Endothelial cell of umbilical vein (primary cell): ENCODE measurements at regions not wholly inside any gene's neighbourhood (a gene's known extent, or its start where the extent isn't known, plus 50 kb on each side); places are given as distances from the start of the nearest gene placed in this dataset.

ENCODE experiments used
- BruUV-seq: library from RNA; stranded (reverse); fragments of 400-500 nt; replicated peaks from 2 replicates; lab custom pipeline; 2021; lab: Mats Ljungman, UMichigan
- CTCF ChIA-PET: fragments of 300-600, 350-600 bp; sonication (Branson Sonifier 250); formaldehyde crosslinking; loops from one replicate; lab custom pipeline; 2021; ENCODE audit warnings: antibody characterized with exemption, inconsistent platforms; lab: Charles Lee
- POLR2A ChIA-PET: fragments of 300-600, 350-600 bp; sonication (Branson Sonifier 250); formaldehyde crosslinking; loops from one replicate; lab custom pipeline; 2021; ENCODE audit warnings: antibody characterized with exemption, inconsistent platforms; lab: Charles Lee
- DNase-seq: peaks from one replicate; pipeline ENCODE4 v3.0.0-alpha.2; 2011; ENCODE audit warnings: low read depth, low spot score
- FAIRE-seq: peaks from 2 replicates; lab custom pipeline; 2011; peaks lifted over from hg19 to GRCh38; lab: Jason Lieb, UNC
- H2AFZ ChIP-seq: 2 replicates; pipeline ENCODE4 v1.6.0; 2012; ENCODE audit warnings: low read depth, low read length, control low read depth, inconsistent platforms
- H3K27ac ChIP-seq: 2 replicates; pipeline ENCODE4 v1.5.1; 2011; ENCODE audit warnings: low read depth, mild to moderate bottlenecking, control low read depth, low read length, moderate library complexity; ENCODE audit not compliant: insufficient read depth
- H3K27me3 ChIP-seq, 2 experiments: 2 replicates each; pipeline versions ENCODE4 v1.6.0 to v1.6.1; 2011; ENCODE audit warnings: low read length in 2 of 2, mixed read lengths in 1 of 2; ENCODE audit not compliant: control insufficient read depth in 2 of 2, insufficient read depth in 2 of 2
- H3K36me3 ChIP-seq, 2 experiments: 2 replicates in 1 of 2; 3 replicates in 1 of 2; pipeline ENCODE4 v1.5.1; 2011; ENCODE audit warnings: low read length in 2 of 2, mild to moderate bottlenecking in 1 of 2, moderate library complexity in 1 of 2; ENCODE audit not compliant: control insufficient read depth in 2 of 2, insufficient read depth in 2 of 2; ENCODE audit errors: extremely low read depth in 1 of 2
- H3K4me1 ChIP-seq: 3 replicates; pipeline ENCODE4 v1.5.1; 2011; ENCODE audit warnings: mild to moderate bottlenecking, low read length; ENCODE audit not compliant: control insufficient read depth, insufficient read depth; ENCODE audit errors: extremely low read depth
- H3K4me2 ChIP-seq: 2 replicates; pipeline ENCODE4 v1.6.1; 2011; ENCODE audit warnings: low read length, control low read depth, mixed read lengths; ENCODE audit not compliant: insufficient read depth
- H3K4me3 ChIP-seq, 3 experiments: fragments of 200-600 bp in 1 of 3; sonication (generic), shearing (Covaris generic) in 1 of 3; replicated peaks in 1 of 3; 2 replicates each; pipeline ENCODE4 v1.5.1; 2011 to 2016; ENCODE audit warnings: control low read depth in 3 of 3, low read length in 3 of 3, mild to moderate bottlenecking in 2 of 3, inconsistent platforms in 1 of 3, low read depth in 1 of 3, moderate library complexity in 1 of 3; ENCODE audit not compliant: insufficient read depth in 1 of 3
- H3K79me2 ChIP-seq: 2 replicates; pipeline ENCODE4 v1.6.0; 2012; ENCODE audit warnings: low read length, inconsistent platforms; ENCODE audit not compliant: control insufficient read depth, insufficient read depth
- H3K9ac ChIP-seq: replicated peaks from 2 replicates; pipeline ENCODE3; 2011; ENCODE audit warnings: low read length, control low read depth; ENCODE audit not compliant: insufficient read depth; ENCODE audit errors: extremely low read depth
- H3K9me1 ChIP-seq: replicated peaks from 3 replicates; pipeline ENCODE4 v1.6.0; 2011; ENCODE audit warnings: mild to moderate bottlenecking, low read length; ENCODE audit not compliant: control insufficient read depth, insufficient read depth; ENCODE audit errors: extremely low read depth
- H3K9me3 ChIP-seq: replicated peaks from 2 replicates; pipeline ENCODE4 v1.5.1; 2012; ENCODE audit warnings: low read length, inconsistent platforms; ENCODE audit not compliant: control insufficient read depth, insufficient read depth
- H4K20me1 ChIP-seq: replicated peaks from 2 replicates; pipeline ENCODE3; 2011; ENCODE audit warnings: mild to moderate bottlenecking, low read length; ENCODE audit not compliant: control insufficient read depth, insufficient read depth; ENCODE audit errors: extremely low read depth
- EZH2 ChIP-seq: IDR thresholded peaks from 2 replicates; pipeline ENCODE4 v1.6.1; 2012; ENCODE audit warnings: borderline replicate concordance, low read depth, mild to moderate bottlenecking, moderate library complexity, low read length, inconsistent platforms; ENCODE audit not compliant: severe bottlenecking
- FOS ChIP-seq: IDR thresholded peaks from 2 replicates; pipeline ENCODE4 v1.6.1; 2011; ENCODE audit warnings: mild to moderate bottlenecking, low read length, moderate library complexity, borderline replicate concordance; ENCODE audit not compliant: insufficient read depth
- GATA2 ChIP-seq: IDR thresholded peaks from 2 replicates; pipeline ENCODE4 v1.7.0; 2011; ENCODE audit warnings: low read depth, mild to moderate bottlenecking, moderate library complexity, mixed read lengths, low read length; ENCODE audit not compliant: insufficient read length, insufficient read depth
- JUN ChIP-seq: IDR thresholded peaks from 2 replicates; pipeline ENCODE4 v1.6.1; 2011; ENCODE audit warnings: borderline replicate concordance, low read depth; ENCODE audit not compliant: insufficient read length, insufficient read depth
- MYC ChIP-seq: IDR thresholded peaks from one replicate; pipeline ENCODE4 v1.6.1; 2011; ENCODE audit warnings: mild to moderate bottlenecking, low read depth, low read length
- POLR2AphosphoS5 ChIP-seq: IDR thresholded peaks from 2 replicates; pipeline ENCODE4 v1.6.1; 2012; ENCODE audit warnings: low read depth, mild to moderate bottlenecking, control low read depth, low read length, moderate library complexity; ENCODE audit not compliant: insufficient read depth
- dilution Hi-C: fragments of 300-500 bp; cut with MboI; formaldehyde crosslinking; loops from one replicate; pipeline ENCODE4 v1.15.0; 2019; ENCODE audit warnings: low sequenced_read_pairs; ENCODE audit not compliant: extremely low pct_ligation_motif_present
- intact Hi-C: fragments of 100-400 bp; cut with micrococcal nuclease; formaldehyde crosslinking; loops from one replicate; pipeline ENCODE4 v1.10.0; 2022

- Histone ChIP-seq H3K36me3 (no peaks in the 10 kb centered on the region), H3K9ac (no peak overlapping the region), H2AFZ (no peak overlapping the region), H3K4me1 (no peaks in the 10 kb centered on the region), H3K79me2 (no peaks in the 10 kb centered on the region), H4K20me1 (no peaks in the 10 kb centered on the region), H3K27ac (no peak overlapping the region), H3K4me2 (no peak overlapping the region), H3K27me3 (no peaks in the 10 kb centered on the region), H3K9me3 (no peaks in the 10 kb centered on the region), H3K9me1 (no peaks in the 10 kb centered on the region), H3K4me3 (no peak overlapping the region)
- DNase-seq (no peak), FAIRE-seq (no peak)
- ChIA-PET CTCF (no interaction called here), POLR2A (no interaction called here)
- TF ChIP-seq GATA2: no peak
- intact Hi-C loops (no loop called here), dilution Hi-C loops (no loop called here)
- BruUV-seq: no TSS peak
Observed at GRCh38 chr1:191609305-191609704, 549.0 kb upstream of the RGS18 start.

- FAIRE-seq (no peak), DNase-seq (no peak)
- Histone ChIP-seq H2AFZ (no peak overlapping the region), H3K9me3 (no peaks in the 10 kb centered on the region), H3K27ac (no peak overlapping the region), H3K27me3 (no peaks in the 10 kb centered on the region), H3K4me2 (no peak overlapping the region), H4K20me1 (no peaks in the 10 kb centered on the region), H3K79me2 (no peaks in the 10 kb centered on the region), H3K4me1 (no peaks in the 10 kb centered on the region), H3K4me3 (no peak overlapping the region), H3K9me1 (no peaks in the 10 kb centered on the region), H3K36me3 (no peaks in the 10 kb centered on the region), H3K9ac (no peak overlapping the region)
- intact Hi-C loops: no loop called here
- dilution Hi-C loops: no loop called here
- ChIA-PET CTCF (interaction anchor here (0.7 kb wide), 1 partner anchor 9 kb away, joined by 3 read pairs; no protein-coding TSS in a partner anchor), POLR2A (no interaction called here)
- TF ChIP-seq GATA2: no peak
- TF ChIP-seq JUN: no peak
- TF ChIP-seq MYC: no peak
- no peak for TF ChIP-seq FOS
- TF ChIP-seq EZH2: no peak
- TF ChIP-seq POLR2AphosphoS5: no peak
- no TSS peak for BruUV-seq
Observed at GRCh38 chr1:191615101-191615821, 543.0 kb upstream of the RGS18 start.
